CD4-positive, alpha-beta T cell treated with Interleukin-17A for 1 hour (primary cell): ENCODE measurements at regions not wholly inside any gene's neighbourhood (a gene's known extent, or its start where the extent isn't known, plus 50 kb on each side); places are given as distances from the start of the nearest gene placed in this dataset.
A peak's percentile ranks its signal among the peaks of the same experiment; 100 is the strongest.

Source experiments
- DNase-seq: peaks from one replicate; pipeline ENCODE4 v3.0.0-alpha.2; 2020

- no peak for DNase-seq
These were observed 235.3 kb upstream of the USP25 start for GRCh38 chr21:15494481-15494880.

DNA sequence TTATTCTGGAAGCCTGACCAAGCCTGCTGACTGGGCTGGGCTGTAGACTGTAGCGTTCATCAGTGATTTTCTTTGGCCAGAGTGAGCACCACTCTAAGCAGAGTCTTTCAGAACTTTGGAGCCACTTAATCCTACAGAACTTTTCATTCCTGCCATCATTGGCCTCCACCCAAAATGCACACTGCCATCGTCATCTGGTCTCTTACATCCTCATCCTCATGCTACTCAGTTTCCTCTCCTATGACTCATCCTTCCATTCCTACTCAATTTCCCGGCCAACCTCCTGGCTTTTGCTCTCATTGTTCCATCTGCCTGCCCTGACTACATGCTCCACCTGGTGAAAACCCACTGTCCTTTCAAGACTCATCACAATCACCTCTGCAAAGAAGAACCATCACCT lies 233.8 kb upstream of the USP25 start:
- DNase-seq, result no peak

DNA sequence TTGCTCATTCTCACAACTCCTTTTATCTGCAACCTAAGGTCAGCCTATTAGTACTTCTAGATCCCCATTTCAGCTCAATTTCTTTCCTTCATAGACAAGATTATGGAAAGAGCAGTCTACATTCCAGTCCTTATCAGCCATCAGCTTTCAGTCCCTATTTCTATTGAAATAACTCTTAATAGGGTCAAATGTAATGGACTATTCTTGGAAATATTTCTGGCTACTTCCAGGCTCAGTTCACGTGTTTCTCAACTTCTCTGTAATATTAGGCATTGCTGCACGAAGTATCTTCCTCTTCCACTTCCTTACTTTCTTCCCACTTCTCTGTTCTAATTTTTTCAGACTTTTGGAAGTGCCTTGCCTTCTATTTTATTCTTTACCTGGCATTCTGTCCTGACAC lies 232.9 kb upstream of the USP25 start:
- no peak for DNase-seq

GRCh38 chr21:15498455-15498854 lies 231.3 kb upstream of the USP25 start:
- no peak for DNase-seq

GRCh38 chr21:15506086-15506485 lies 223.7 kb upstream of the USP25 start:
- no peak for DNase-seq

DNA sequence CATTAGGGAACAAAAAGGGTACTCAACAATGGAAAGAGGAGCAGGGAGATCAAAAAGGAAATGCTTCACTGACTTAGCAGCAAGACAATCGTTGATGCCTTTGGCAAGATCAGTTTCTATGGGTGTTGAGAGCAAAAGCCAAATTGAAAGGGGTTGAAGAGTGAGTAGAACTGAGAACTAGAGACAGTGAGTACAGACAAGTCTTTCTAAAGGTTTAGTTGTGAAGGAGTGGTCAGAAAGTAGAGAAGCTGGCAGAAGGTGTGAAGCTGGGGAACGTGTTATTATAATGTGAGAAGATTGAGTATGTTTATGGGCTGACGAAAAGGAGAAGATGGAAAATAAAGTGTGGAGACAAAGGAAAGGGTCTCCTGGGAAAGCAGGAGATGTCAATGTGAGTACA lies 221.2 kb upstream of the USP25 start:
- peak; percentile 23 for DNase-seq

- peak; percentile 77 for DNase-seq
These were observed 215.5 kb upstream of the USP25 start for GRCh38 chr21:15514073-15514946.

GRCh38 chr21:15515908-15516307 lies 213.9 kb upstream of the USP25 start:
- no peak for DNase-seq

- no peak for DNase-seq
These were observed 212.4 kb upstream of the USP25 start for GRCh38 chr21:15517394-15517793.

- peak; percentile 19 for DNase-seq
These were observed 208.8 kb upstream of the USP25 start for GRCh38 chr21:15520811-15521643.

DNA sequence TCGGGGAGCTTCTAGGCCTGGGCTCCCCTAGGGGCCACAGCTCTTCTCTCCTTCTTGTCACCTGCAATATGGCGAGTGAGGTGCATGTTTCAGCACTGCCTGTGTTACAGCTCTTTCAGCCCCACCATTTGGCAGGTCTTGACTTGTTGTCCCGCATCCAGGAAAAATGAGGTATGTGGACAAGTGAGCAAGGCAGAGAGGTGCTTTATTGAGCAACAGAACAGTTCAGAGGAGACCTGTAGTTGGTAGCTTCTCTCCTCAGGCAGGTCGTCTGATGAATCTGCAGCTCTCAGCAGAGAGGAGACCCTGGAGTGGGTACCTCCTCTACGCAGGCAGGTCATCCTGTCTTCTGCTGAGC lies 208.2 kb upstream of the USP25 start:
- no peak for DNase-seq

GRCh38 chr21:15522148-15522547 lies 207.6 kb upstream of the USP25 start:
- DNase-seq, result no peak

DNA sequence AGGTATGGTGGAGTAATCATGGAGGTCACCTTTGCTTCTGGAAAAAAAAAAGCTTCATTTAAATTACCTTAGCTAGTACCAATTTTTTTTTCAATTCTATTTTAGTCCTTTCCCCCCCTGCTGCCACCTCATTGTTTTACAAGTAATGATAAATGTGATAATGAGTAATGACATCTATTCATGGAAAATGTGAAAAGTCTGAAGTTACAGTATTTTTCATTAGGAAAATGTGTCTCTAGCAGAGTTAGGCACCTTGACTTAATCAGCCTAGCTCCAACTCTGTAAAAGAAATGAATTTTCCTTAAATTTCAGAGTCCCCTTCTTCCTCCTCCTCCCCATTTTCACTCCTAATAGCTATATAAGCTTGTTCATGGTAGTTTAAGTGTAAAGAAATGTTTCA lies 204.9 kb upstream of the USP25 start:
- no peak for DNase-seq

DNA sequence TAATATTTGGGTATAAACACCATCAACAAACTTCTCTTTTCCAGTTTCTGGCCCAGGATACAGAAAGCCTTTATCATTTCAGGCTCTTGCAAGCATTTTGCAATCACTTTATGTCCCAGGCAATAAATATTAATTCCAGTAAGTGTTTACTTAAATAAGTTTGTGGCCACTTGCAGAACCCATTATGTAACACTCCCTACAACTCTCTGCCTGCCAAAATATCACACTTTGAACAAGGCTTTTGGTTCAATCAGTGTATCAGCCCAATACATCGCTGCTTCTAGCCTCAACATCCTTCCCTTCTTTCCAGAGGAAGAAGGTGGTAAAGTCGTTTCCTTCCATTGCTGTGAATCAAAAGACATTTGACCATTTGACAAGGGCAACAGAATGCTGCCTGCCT lies 203.0 kb upstream of the USP25 start:
- no peak for DNase-seq

DNA sequence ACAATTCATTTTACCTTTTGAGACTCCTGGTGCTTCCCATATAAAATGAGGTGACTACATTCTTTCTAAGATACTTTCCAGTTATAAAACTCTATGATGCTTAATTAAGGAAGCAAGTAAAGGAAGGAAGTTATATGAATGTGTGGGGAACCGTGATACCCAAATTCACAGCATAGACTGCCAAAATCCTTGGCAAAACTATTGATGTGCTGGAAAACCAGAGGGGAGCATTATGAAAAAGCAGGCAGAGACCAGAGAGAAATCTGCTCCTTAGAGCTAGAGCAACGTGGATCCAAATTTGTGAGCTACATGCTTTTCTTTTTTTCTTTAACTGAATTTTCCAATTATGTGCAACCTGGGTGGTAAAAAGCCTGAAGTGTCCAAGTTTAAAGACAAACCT lies 201.4 kb upstream of the USP25 start:
- no peak for DNase-seq

- DNase-seq, result no peak
These were observed 197.8 kb upstream of the USP25 start for GRCh38 chr21:15531986-15532385.

- no peak for DNase-seq
These were observed 196.2 kb upstream of the USP25 start for GRCh38 chr21:15533618-15534017.

GRCh38 chr21:15534450-15534886 lies 195.3 kb upstream of the USP25 start:
- no peak for DNase-seq

- no peak for DNase-seq
These were observed 190.4 kb upstream of the USP25 start for GRCh38 chr21:15539376-15539775.

DNA sequence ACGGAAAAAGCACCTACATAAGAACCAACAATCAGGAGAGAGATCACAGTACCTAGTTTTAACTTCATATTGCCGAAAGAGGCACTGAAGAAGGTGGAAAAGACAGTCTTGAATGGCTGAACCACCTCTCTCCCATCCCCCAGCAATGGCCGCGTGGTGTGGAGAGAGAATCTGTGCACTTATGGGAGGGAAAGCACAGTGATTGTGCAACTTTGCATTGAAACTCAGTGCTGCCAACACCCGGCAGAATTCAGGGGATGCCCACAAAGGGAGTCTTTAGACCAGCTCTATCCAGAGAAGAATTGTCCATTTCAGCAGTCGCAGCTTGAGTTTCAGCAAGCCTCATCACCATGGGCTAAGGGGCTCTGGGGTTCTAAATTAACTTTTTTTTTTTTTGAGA lies 186.3 kb upstream of the USP25 start:
- no peak for DNase-seq

DNA sequence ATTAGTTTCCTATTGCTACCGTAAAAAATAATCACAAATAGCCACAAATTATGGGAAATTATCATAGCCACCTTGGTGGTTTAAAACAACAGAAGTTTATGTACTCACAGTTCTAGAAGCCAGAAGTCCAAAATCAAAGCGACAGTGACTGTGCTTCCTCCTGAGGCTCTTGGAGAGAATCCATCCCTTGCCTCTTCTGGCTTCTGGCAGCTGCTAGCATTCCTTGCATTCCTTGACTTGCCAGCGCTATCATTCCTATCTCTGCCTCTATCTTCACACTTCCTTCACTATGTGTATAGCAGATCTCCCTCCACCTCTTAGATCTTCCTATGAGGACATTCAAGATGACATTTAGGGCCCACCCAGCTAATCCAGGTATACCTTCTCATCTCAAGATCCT lies 180.1 kb upstream of the USP25 start:
- DNase-seq, result no peak

- peak; percentile 31 for DNase-seq
These were observed 176.8 kb upstream of the USP25 start for GRCh38 chr21:15552914-15553494.

DNA sequence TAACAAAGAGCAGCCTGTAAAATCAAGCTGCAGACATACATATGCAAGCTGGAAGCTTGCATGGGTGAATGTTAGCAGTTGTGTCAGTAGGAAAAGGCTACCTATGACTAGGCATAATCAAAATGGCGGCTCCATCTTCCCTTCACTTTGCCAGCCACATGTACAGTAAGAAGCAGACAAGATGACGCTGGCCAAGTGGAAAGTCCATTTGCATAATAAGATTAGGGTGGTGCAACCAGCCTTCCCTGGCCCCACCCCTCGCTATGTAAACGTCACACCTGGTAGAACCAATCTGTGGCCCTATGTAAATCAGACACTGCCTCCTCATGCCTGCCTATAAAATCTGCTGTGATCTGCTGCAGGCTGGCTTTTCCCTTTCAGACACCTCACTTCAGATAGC lies 171.9 kb upstream of the USP25 start:
- no peak for DNase-seq

DNA sequence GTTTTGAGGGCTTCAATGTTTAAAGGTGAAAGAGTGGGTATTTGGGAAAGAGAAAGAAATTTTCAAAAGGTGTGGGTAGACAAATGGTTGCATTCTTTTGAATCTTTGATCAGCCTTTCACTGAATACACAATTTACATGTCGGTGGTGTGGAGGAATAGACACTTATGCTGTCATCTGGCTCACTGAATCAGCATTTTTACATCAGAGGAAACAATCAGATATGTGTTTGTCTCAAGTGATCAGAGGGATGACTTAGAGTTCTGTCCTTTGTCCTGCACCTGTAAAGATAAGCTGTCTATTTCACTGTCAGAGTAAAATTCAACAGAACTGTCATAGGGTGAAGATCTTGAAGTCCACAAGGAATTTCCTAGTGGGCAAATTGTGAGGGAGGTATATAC lies 170.9 kb upstream of the USP25 start:
- DNase-seq, result no peak
